CD4-positive, CD25-positive, alpha-beta regulatory T cell (primary cell): ENCODE measurements at regions not wholly inside any gene's neighbourhood (a gene's known extent, or its start where the extent isn't known, plus 50 kb on each side); places are given as distances from the start of the nearest gene placed in this dataset.

Experiments used
- ATAC-seq, 2 donors: fragments of 150-1000 bp; cut with Tn5 transposase; one replicate each; pipeline ENCODE4 v1.10.0; 2021; ENCODE audit warnings: low read depth in 2 of 2, moderate number of reproducible peaks in 2 of 2, moderate library complexity in 1 of 2
- DNase-seq, 3 donors: peaks; one replicate each; pipeline versions ENCODE4 v3.0.0 to v3.0.0-alpha.2; 2012 to 2022; ENCODE audit warnings: mixed read lengths in 1 of 3
- H3K27ac ChIP-seq: one replicate; pipeline ENCODE4 v1.7.0; 2013; ENCODE audit warnings: mild to moderate bottlenecking, low read length; ENCODE audit not compliant: insufficient read depth, poor library complexity, severe bottlenecking
- H3K27me3 ChIP-seq: one replicate; pipeline ENCODE4 v1.7.0; 2013; ENCODE audit warnings: low read length; ENCODE audit not compliant: control insufficient read depth, insufficient read depth
- H3K36me3 ChIP-seq: one replicate; pipeline ENCODE4 v1.7.0; 2013; ENCODE audit warnings: mild to moderate bottlenecking, low read length, moderate library complexity; ENCODE audit not compliant: control insufficient read depth, insufficient read depth
- H3K4me1 ChIP-seq: 2 replicates; pipeline ENCODE4 v1.7.0; 2013; ENCODE audit warnings: mild to moderate bottlenecking, low read length; ENCODE audit not compliant: insufficient read depth, control insufficient read depth, poor library complexity, severe bottlenecking
- H3K4me3 ChIP-seq: one replicate; pipeline ENCODE4 v1.7.0; 2013; ENCODE audit warnings: low read depth, mild to moderate bottlenecking, low read length, moderate library complexity
- H3K9me3 ChIP-seq, 2 experiments: 1 replicate in 1 of 2; 2 replicates in 1 of 2; pipeline ENCODE4 v1.7.0; 2013; ENCODE audit warnings: low read length in 2 of 2, mild to moderate bottlenecking in 1 of 2, moderate library complexity in 1 of 2; ENCODE audit not compliant: control insufficient read depth in 2 of 2
- H3K27ac Mint-ChIP-seq, 3 donors: one replicate each; pipeline ENCODE4 v1.8.0; 2020 to 2022; ENCODE audit warnings: mild to moderate bottlenecking in 3 of 3, mixed read lengths in 3 of 3, moderate library complexity in 2 of 3
- H3K27me3 Mint-ChIP-seq: one replicate; pipeline ENCODE4 v1.8.0; 2022; ENCODE audit warnings: mild to moderate bottlenecking, mixed read lengths
- H3K36me3 Mint-ChIP-seq: one replicate; pipeline ENCODE4 v1.8.0; 2020; ENCODE audit warnings: mixed read lengths
- H3K4me1 Mint-ChIP-seq, 4 donors: one replicate each; pipeline ENCODE4 v1.8.0; 2020 to 2022; ENCODE audit warnings: mixed read lengths in 4 of 4, mild to moderate bottlenecking in 1 of 4
- H3K4me3 Mint-ChIP-seq, 4 donors: one replicate each; pipeline ENCODE4 v1.8.0; 2020 to 2022; ENCODE audit warnings: mild to moderate bottlenecking in 4 of 4, mixed read lengths in 4 of 4, moderate library complexity in 3 of 4
- H3K9me3 Mint-ChIP-seq, 7 donors: one replicate each; pipeline ENCODE4 v1.8.0; 2020 to 2022; ENCODE audit warnings: mixed read lengths in 7 of 7, mild to moderate bottlenecking in 3 of 7, moderate library complexity in 2 of 7

DNA sequence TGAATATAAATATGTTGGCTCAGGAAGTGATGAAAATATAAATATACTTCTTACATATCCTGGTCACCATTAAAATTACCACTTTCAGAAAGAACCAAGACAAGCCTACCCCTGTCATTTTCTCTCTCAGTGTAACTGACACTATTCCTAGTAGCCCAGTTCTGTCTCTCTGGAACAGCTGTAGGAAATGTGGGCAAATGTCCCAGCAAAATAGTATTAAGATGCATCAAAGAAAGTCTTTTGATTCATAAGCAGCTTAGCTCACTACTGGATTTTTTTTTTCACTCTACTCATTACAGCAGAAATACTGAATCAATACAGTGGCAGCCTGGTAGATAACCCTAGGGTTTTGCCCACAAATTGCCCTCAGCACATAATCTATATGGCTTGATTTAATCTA lies 290.9 kb downstream of the DNAJB9 start:
- Histone ChIP-seq H3K27ac (no peak overlapping the region), H3K27me3 (no peaks in the 10 kb centered on the region), H3K4me3 (no peak overlapping the region), H3K36me3 (no peaks in the 10 kb centered on the region), H3K4me1 (no peaks in the 10 kb centered on the region), H3K9me3 (no peaks in the 10 kb centered on the region)
- no peaks in the 10 kb centered on the region for H3K27me3 Mint-ChIP-seq
- no peak overlapping the region for H3K4me3 Mint-ChIP-seq
- no peak overlapping the region for H3K27ac Mint-ChIP-seq
- H3K9me3 Mint-ChIP-seq: peaks cover 0 to 25% (median 3%) of the 10 kb centered on the region in 7 donors
- DNase-seq: no peak
- no peak for ATAC-seq
- H3K4me1 Mint-ChIP-seq: no peaks in the 10 kb centered on the region
- H3K36me3 Mint-ChIP-seq: no peaks in the 10 kb centered on the region

DNA sequence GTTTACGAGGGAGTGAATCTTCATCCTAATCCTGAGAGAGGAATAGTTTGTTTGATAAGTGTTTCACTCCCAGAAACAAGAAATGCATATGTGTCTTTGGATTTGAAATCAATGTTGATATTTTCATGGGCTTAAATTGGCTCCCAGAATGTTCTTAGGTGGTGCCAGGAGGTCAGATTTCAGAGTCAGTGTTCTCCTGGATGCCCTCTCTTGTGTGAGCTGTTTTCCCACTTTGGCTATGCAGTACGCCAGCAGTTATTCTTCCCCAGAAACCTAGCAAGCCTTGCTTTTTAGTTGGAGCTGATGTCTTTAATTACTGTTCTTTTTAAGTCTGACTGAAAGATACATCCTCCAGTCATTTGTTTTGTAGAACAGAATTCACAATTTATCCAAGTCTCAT lies 291.4 kb downstream of the DNAJB9 start:
- H3K4me3 Mint-ChIP-seq: no peak overlapping the region
- no peaks in the 10 kb centered on the region for H3K4me1 Mint-ChIP-seq
- Histone ChIP-seq H3K4me1 (no peaks in the 10 kb centered on the region), H3K27me3 (no peaks in the 10 kb centered on the region), H3K27ac (no peak overlapping the region), H3K36me3 (no peaks in the 10 kb centered on the region), H3K4me3 (no peak overlapping the region), H3K9me3 (no peaks in the 10 kb centered on the region)
- H3K36me3 Mint-ChIP-seq: no peaks in the 10 kb centered on the region
- no peak overlapping the region for H3K27ac Mint-ChIP-seq
- no peaks in the 10 kb centered on the region for H3K27me3 Mint-ChIP-seq
- peaks cover 0 to 25% (median 3%) of the 10 kb centered on the region in 7 donors for H3K9me3 Mint-ChIP-seq
- ATAC-seq (no peak), DNase-seq (no peak)

DNA sequence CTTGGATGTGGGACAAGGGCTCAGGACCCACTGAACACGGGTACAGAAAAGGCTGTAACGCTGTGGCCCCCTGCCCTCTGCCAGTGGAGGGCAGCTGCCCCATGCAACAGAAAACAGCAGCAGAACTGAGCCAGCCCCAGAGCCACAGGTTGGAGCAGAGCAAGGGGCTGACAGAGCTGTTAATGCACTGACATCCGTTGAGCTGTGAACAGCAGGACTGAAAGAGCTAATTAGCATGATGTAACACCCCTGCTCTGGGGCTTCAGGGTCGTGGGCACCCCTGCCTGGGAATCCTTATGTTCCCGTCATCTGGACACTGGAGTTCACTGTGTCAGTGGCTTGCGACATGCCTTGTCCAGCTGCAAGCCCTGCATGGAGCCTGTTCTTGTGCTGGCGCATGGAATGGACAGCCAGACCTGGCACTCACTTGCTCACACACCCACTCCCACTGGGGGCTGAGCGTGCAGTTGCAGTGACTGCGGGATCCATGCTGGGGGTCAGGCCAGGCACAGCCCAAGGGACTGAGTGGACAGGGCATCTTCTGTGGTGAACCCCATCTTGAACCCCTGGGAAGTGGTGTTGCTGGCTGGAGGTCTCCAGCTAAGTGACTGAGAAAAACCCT lies 293.7 kb downstream of the DNAJB9 start:
- Mint-ChIP-seq H3K36me3 (no peaks in the 10 kb centered on the region), H3K27me3 (no peaks in the 10 kb centered on the region), H3K4me1 (no peaks in the 10 kb centered on the region), H3K27ac (no peak overlapping the region), H3K9me3 (peaks cover 0 to 25% (median 2%) of the 10 kb centered on the region in 7 donors), H3K4me3 (no peak overlapping the region)
- H3K4me1 ChIP-seq: no peaks in the 10 kb centered on the region
- DNase-seq (no peak), ATAC-seq (no peak)
- no peaks in the 10 kb centered on the region for H3K9me3 ChIP-seq
- H3K36me3 ChIP-seq: no peaks in the 10 kb centered on the region
- no peaks in the 10 kb centered on the region for H3K27me3 ChIP-seq
- no peak overlapping the region for H3K27ac ChIP-seq
- H3K4me3 ChIP-seq: no peak overlapping the region

DNA sequence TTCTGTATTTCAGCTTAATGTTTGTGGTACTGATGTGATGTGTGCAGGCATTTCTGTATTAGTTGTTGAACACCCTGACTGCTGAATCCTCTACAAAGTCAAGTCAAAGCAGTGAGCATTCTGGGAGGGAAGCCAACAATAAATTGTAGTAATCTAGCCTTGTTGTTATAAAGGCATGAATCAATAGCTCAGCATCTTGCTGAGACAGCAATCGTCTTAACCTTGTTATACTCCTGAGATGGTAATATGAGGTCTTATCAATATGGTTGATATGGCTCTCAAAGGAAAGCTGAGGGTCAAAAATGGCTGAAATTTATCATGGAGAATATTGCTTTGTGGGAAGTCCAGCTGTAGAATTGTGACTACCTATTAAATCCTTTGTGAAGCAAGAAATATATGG lies 299.4 kb downstream of the DNAJB9 start:
- Mint-ChIP-seq H3K27me3 (no peaks in the 10 kb centered on the region), H3K4me1 (no peaks in the 10 kb centered on the region), H3K27ac (no peak overlapping the region), H3K4me3 (no peak overlapping the region), H3K9me3 (peaks cover 0 to 20% (median 5%) of the 10 kb centered on the region in 7 donors), H3K36me3 (no peaks in the 10 kb centered on the region)
- DNase-seq (no peak), ATAC-seq (no peak)
- H3K27me3 ChIP-seq: no peaks in the 10 kb centered on the region
- H3K27ac ChIP-seq: no peak overlapping the region
- no peaks in the 10 kb centered on the region for H3K4me1 ChIP-seq
- no peaks in the 10 kb centered on the region for H3K36me3 ChIP-seq
- no peaks in the 10 kb centered on the region for H3K9me3 ChIP-seq
- no peak overlapping the region for H3K4me3 ChIP-seq

DNA sequence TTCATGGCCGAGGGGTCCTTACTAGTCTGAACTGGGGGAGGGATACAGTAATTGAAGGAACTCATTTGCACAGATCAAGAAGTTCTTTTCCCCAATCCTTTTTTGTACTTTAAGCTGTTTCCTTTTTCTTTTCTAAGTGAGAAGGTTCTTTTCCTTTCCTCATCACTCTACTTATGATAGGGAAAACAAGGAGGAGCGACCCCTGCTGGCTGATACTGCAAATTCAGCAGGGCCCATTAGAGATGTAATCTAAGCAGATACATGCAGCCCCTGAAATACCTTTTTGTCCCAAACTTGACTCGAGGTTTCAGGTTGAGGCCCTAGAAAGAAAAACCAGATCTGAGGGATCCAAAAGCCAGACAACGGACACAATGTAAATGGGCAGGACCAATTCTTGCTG lies 305.5 kb downstream of the DNAJB9 start:
- Mint-ChIP-seq H3K27me3 (no peaks in the 10 kb centered on the region), H3K27ac (no peak overlapping the region), H3K36me3 (no peaks in the 10 kb centered on the region), H3K4me3 (no peak overlapping the region), H3K9me3 (peaks cover 0 to 11% (median 4%) of the 10 kb centered on the region in 7 donors), H3K4me1 (no peaks in the 10 kb centered on the region)
- ATAC-seq: no peak
- H3K27me3 ChIP-seq: no peaks in the 10 kb centered on the region
- no peak overlapping the region for H3K4me3 ChIP-seq
- no peak overlapping the region for H3K27ac ChIP-seq
- DNase-seq: peak in 1 of 3 donors; percentile 4
- H3K4me1 ChIP-seq: no peaks in the 10 kb centered on the region
- H3K9me3 ChIP-seq: peaks cover 0 to 8% of the 10 kb centered on the region in 2 experiments
- no peaks in the 10 kb centered on the region for H3K36me3 ChIP-seq

DNA sequence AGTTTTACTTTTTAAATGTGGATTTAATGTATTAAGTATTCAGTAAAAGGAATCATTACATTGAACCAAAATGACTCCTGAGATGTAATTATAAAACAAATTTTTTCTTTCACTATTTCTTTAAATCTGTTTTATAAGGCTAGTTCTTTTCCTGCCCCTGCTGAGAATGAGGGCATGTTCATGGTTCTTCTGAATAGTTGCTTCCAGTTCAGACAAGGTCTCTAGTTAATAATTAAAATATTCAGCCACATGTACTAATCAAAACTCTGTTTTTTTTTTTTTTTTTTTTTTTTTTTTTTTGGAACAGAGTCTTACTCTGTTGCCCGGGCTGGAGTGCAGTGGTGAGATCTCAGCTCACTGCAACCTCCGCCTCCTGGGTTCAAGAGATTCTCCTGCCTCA lies 321.2 kb downstream of the DNAJB9 start:
- Histone ChIP-seq H3K27ac (no peak overlapping the region), H3K9me3 (peaks cover 0 to 3% of the 10 kb centered on the region in 2 experiments), H3K27me3 (no peaks in the 10 kb centered on the region), H3K36me3 (no peaks in the 10 kb centered on the region), H3K4me1 (no peaks in the 10 kb centered on the region), H3K4me3 (no peak overlapping the region)
- Mint-ChIP-seq H3K9me3 (peaks cover 0 to 23% (median 5%) of the 10 kb centered on the region in 7 donors), H3K4me3 (no peak overlapping the region), H3K27ac (no peak overlapping the region), H3K27me3 (no peaks in the 10 kb centered on the region), H3K36me3 (no peaks in the 10 kb centered on the region), H3K4me1 (no peaks in the 10 kb centered on the region)
- ATAC-seq: no peak
- DNase-seq: no peak

DNA sequence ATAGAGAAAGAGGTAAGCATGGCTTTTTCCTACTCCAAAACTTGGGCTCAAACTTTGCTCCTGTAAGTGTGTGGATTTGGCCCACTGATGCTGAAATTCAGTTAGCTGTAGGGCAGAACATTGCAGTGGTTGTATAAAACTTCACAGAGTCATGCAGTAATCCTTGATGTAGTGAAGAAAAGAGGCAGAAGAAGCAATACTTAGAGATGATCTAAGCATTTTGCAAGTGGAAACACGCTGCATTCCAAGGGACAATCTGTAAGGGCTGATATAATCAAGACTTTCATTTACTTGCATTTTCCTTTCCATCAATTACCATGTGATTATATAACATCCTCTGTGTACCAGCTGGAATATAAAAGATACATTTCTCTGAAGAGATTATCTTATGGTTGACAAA lies 338.8 kb downstream of the DNAJB9 start:
- Mint-ChIP-seq H3K36me3 (no peaks in the 10 kb centered on the region), H3K9me3 (peaks cover 0 to 4% (median 2%) of the 10 kb centered on the region in 7 donors), H3K27ac (peak overlapping the region in 1 of 3 donors; percentile 20), H3K4me1 (no peaks in the 10 kb centered on the region), H3K27me3 (no peaks in the 10 kb centered on the region), H3K4me3 (no peak overlapping the region)
- DNase-seq (no peak), ATAC-seq (no peak)
- no peak overlapping the region for H3K27ac ChIP-seq
- no peaks in the 10 kb centered on the region for H3K36me3 ChIP-seq
- H3K4me1 ChIP-seq: no peaks in the 10 kb centered on the region
- no peaks in the 10 kb centered on the region for H3K9me3 ChIP-seq
- no peaks in the 10 kb centered on the region for H3K27me3 ChIP-seq
- H3K4me3 ChIP-seq: no peak overlapping the region

DNA sequence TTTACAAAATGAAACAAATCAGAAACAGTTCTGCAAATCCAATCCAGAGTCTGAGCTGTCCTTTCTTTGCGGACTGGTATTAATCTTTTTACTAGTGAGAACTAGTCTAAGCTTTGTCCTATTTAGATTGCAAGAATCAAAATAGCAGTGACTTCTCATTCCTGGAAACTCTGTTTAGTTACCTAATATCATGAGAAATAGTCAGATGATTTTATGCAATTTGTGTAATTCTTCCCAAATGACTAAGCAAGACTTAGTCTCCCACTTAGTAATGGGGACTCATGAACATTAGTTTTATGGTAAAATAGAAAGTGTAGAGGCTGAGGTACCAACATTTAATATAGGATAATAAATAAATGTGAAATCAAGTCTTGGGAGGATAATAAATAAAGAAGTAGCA lies 341.3 kb downstream of the DNAJB9 start:
- peaks cover 0 to 4% of the 10 kb centered on the region in 2 experiments for H3K9me3 ChIP-seq
- H3K27ac Mint-ChIP-seq: no peak overlapping the region

More for the DNA sequence above, 341.3 kb downstream of the DNAJB9 start:
- DNase-seq (no peak), ATAC-seq (no peak)
- Histone ChIP-seq H3K4me3 (no peak overlapping the region), H3K27ac (no peak overlapping the region), H3K36me3 (no peaks in the 10 kb centered on the region), H3K27me3 (no peaks in the 10 kb centered on the region), H3K4me1 (no peaks in the 10 kb centered on the region)
- Mint-ChIP-seq H3K27me3 (no peaks in the 10 kb centered on the region), H3K36me3 (no peaks in the 10 kb centered on the region), H3K9me3 (peaks cover 0 to 16% (median 2%) of the 10 kb centered on the region in 7 donors), H3K4me1 (no peaks in the 10 kb centered on the region), H3K4me3 (no peak overlapping the region)
